Brain microvascular endothelial cell (primary cell): ENCODE measurements at regions not wholly inside any gene's neighbourhood (a gene's known extent, or its start where the extent isn't known, plus 50 kb on each side); places are given as distances from the start of the nearest gene placed in this dataset.

Source experiments
- DNase-seq: peaks from one replicate; pipeline ENCODE4 v3.0.0-alpha.2; 2020
- H3K27ac ChIP-seq: fragments of 250-450 bp; sonication (Bioruptor Pico); 2 replicates; pipeline ENCODE4 v1.5.1; 2020; ENCODE audit warnings: mild to moderate bottlenecking, moderate library complexity
- H3K27me3 ChIP-seq: fragments of 250-450 bp; sonication (Bioruptor Pico); replicated peaks from 2 replicates; pipeline ENCODE4 v1.5.1; 2020; ENCODE audit warnings: mild to moderate bottlenecking
- H3K36me3 ChIP-seq: fragments of 250-450 bp; sonication (Bioruptor Pico); replicated peaks from 2 replicates; pipeline ENCODE4 v1.5.1; 2020; ENCODE audit warnings: mild to moderate bottlenecking
- H3K4me3 ChIP-seq: 2 replicates; pipeline ENCODE4 v1.5.1; 2011; ENCODE audit warnings: low read depth, mild to moderate bottlenecking, control low read depth, low read length, moderate library complexity
- CTCF ChIP-seq: IDR thresholded peaks from 2 replicates; pipeline ENCODE4 v1.5.1; 2011; ENCODE audit warnings: low read depth, mild to moderate bottlenecking, moderate library complexity, low read length, control low read depth, inconsistent platforms; ENCODE audit errors: missing control alignments
- in situ Hi-C: cut with HindIII; loops from 2 replicates; pipeline ENCODE4 v1.10.0; 2017; ENCODE audit warnings: low sequenced_read_pairs, low pct_ligation_motif_present

GRCh38 chr12:90086281-90086680, 377.6 kb upstream of the ATP2B1 start:
- Histone ChIP-seq H3K36me3 (no peaks in the 10 kb centered on the region), H3K4me3 (no peak overlapping the region), H3K27me3 (no peaks in the 10 kb centered on the region), H3K27ac (no peak overlapping the region)
- DNase-seq = no peak
- no peak for TF ChIP-seq CTCF
- in situ Hi-C loops = no loop called here

GRCh38 chr12:90085494-90086274, 377.0 kb upstream of the ATP2B1 start:
- Histone ChIP-seq H3K4me3 (no peak overlapping the region), H3K27me3 (no peaks in the 10 kb centered on the region), H3K36me3 (no peaks in the 10 kb centered on the region), H3K27ac (no peak overlapping the region)
- no peak for DNase-seq
- no peak for TF ChIP-seq CTCF
- in situ Hi-C loops = no loop called here

DNA sequence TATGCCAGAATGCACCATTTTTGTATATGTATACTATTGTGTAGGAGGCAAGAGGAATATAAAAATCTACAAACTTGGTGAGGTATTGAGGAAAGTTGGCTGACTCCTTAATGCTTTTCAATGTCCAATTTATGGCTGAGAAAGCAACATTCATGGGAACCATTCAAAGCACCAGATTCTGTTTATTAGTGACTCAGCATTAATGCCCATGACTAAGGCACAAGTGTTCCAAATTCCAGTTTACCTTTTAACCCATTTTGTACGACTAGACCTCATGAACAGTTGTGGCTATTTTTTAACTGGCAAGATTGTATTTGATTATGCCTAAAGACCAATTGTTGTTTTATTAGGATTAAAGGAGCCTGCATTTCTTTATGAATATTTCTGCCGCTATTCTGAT, 375.4 kb upstream of the ATP2B1 start:
- Histone ChIP-seq H3K36me3 (no peaks in the 10 kb centered on the region), H3K27me3 (no peaks in the 10 kb centered on the region), H3K27ac (no peak overlapping the region), H3K4me3 (no peak overlapping the region)
- no peak for DNase-seq
- TF ChIP-seq CTCF = no peak
- in situ Hi-C loops = no loop called here

- Histone ChIP-seq H3K4me3 (no peak overlapping the region), H3K27me3 (no peaks in the 10 kb centered on the region), H3K36me3 (no peaks in the 10 kb centered on the region), H3K27ac (no peak overlapping the region)
- no peak for DNase-seq
- in situ Hi-C loops = no loop called here
- TF ChIP-seq CTCF = no peak
Measured at GRCh38 chr12:90080616-90081015, 372.0 kb upstream of the ATP2B1 start.

DNA sequence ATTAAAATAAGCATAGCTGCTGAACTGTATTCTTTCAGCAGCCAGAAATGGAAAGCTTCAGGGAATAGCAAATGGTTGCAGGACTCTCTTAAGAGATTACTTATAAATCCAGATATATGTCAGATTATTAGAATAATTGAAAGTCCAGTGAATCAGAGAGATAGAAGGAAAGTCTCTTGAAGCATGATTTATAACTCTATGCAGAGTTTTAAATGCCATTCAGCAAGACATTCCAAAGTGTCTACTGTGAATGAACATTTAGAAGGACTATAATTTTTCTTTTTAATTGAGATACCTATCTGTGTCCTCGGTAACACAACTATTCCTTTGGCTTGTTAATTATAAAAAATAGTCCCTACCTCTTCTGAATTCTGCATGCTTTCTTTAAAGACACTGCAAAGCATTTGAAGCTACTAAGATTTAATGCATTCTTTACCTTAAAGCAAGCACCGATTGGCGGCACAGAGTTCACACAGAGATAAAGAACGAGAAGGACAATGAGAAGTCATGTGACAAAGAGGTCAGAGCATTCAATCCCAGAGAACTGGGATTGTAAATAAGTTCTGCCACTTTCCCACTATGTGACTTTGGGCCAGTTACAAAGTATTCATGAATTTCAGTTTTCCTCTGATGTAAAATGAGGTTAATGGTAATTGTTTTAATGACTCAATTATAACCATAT, 371.0 kb upstream of the ATP2B1 start:
- no peak for TF ChIP-seq CTCF
- H3K36me3 ChIP-seq = no peaks in the 10 kb centered on the region
- no peak for DNase-seq
- H3K4me3 ChIP-seq = no peak overlapping the region
- no peaks in the 10 kb centered on the region for H3K27me3 ChIP-seq
- H3K27ac ChIP-seq = no peak overlapping the region
- in situ Hi-C loops = no loop called here
